CD14-positive monocyte (primary cell): ENCODE measurements at regions not wholly inside any gene's neighbourhood (a gene's known extent, or its start where the extent isn't known, plus 50 kb on each side); places are given as distances from the start of the nearest gene placed in this dataset.

Experiments
- DNase-seq, 3 donors: peaks; one replicate each; pipeline ENCODE4 v3.0.0-alpha.2; 2011 to 2022
- H2AFZ ChIP-seq: 2 replicates; pipeline ENCODE4 v1.6.0; 2012; ENCODE audit warnings: mild to moderate bottlenecking, low read depth, low read length, inconsistent platforms; ENCODE audit not compliant: insufficient read depth, poor library complexity, severe bottlenecking
- H3K27ac ChIP-seq, 2 donors: 1 replicate in 1 of 2; 2 replicates in 1 of 2; pipeline ENCODE4 v1.5.1; 2012 to 2013; ENCODE audit warnings: low read length in 2 of 2, control low read depth in 1 of 2, inconsistent platforms in 1 of 2, low read depth in 1 of 2, mild to moderate bottlenecking in 1 of 2
- H3K27me3 ChIP-seq, 2 donors: one replicate each; pipeline versions ENCODE4 v1.6.0 to v1.6.1; 2011 to 2013; ENCODE audit warnings: low read length in 2 of 2; ENCODE audit not compliant: control insufficient read depth in 2 of 2, insufficient read depth in 2 of 2
- H3K36me3 ChIP-seq, 2 donors: replicated peaks in 1 of 2; 1 replicate in 1 of 2; 2 replicates in 1 of 2; pipeline versions ENCODE4 v1.5.1 to v1.6.1; 2012 to 2013; ENCODE audit warnings: low read length in 2 of 2, control low read depth in 1 of 2, inconsistent platforms in 1 of 2, mild to moderate bottlenecking in 1 of 2; ENCODE audit not compliant: insufficient read depth in 2 of 2, control insufficient read depth in 1 of 2
- H3K4me1 ChIP-seq, 2 donors: 1 replicate in 1 of 2; 2 replicates in 1 of 2; pipeline versions ENCODE4 v1.5.1 to v1.6.1; 2012 to 2013; ENCODE audit warnings: low read length in 2 of 2, control low read depth in 1 of 2, inconsistent platforms in 1 of 2, mild to moderate bottlenecking in 1 of 2, moderate library complexity in 1 of 2; ENCODE audit not compliant: insufficient read depth in 2 of 2, control insufficient read depth in 1 of 2
- H3K4me2 ChIP-seq: replicated peaks from 2 replicates; pipeline ENCODE3; 2012; ENCODE audit warnings: low read length, moderate library complexity, mild to moderate bottlenecking; ENCODE audit not compliant: poor library complexity, severe bottlenecking; ENCODE audit errors: extremely low read depth
- H3K4me3 ChIP-seq, 3 experiments: fragments of 200-600 bp in 1 of 3; sonication (generic) in 1 of 3; replicated peaks in 1 of 3; 1 replicate in 2 of 3; 2 replicates in 1 of 3; pipeline ENCODE4 v1.5.1; 2011 to 2013; ENCODE audit warnings: low read length in 3 of 3, mild to moderate bottlenecking in 3 of 3, control low read depth in 2 of 3, low read depth in 2 of 3, inconsistent platforms in 1 of 3, moderate library complexity in 1 of 3
- H3K79me2 ChIP-seq: 2 replicates; pipeline ENCODE4 v1.6.0; 2012; ENCODE audit warnings: mild to moderate bottlenecking, control low read depth, inconsistent platforms, low read length, moderate library complexity; ENCODE audit not compliant: insufficient read depth
- H3K9ac ChIP-seq: 2 replicates; pipeline ENCODE4 v1.6.0; 2017; ENCODE audit warnings: low read length, mild to moderate bottlenecking; ENCODE audit not compliant: insufficient read depth, poor library complexity, severe bottlenecking
- H3K9me3 ChIP-seq, 2 donors: replicated peaks in 1 of 2; 1 replicate in 1 of 2; 2 replicates in 1 of 2; pipeline versions ENCODE4 v1.5.1 to v1.6.1; 2012 to 2013; ENCODE audit warnings: low read length in 2 of 2, control low read depth in 1 of 2; ENCODE audit not compliant: control insufficient read depth in 1 of 2, insufficient read depth in 1 of 2
- H4K20me1 ChIP-seq: 2 replicates; pipeline ENCODE4 v1.6.0; 2012; ENCODE audit warnings: mild to moderate bottlenecking, low read length, control low read depth, moderate library complexity; ENCODE audit not compliant: insufficient read depth
- H3K27ac Mint-ChIP-seq, 7 donors: one replicate each; pipeline ENCODE4 v1.8.0; 2020; ENCODE audit warnings: mild to moderate bottlenecking in 7 of 7, mixed read lengths in 7 of 7, moderate library complexity in 6 of 7, inconsistent platforms in 2 of 7
- H3K27me3 Mint-ChIP-seq, 3 donors: one replicate each; pipeline ENCODE4 v1.8.0; 2021 to 2022; ENCODE audit warnings: low read depth in 3 of 3, mild to moderate bottlenecking in 3 of 3, mixed read lengths in 3 of 3, moderate library complexity in 3 of 3, inconsistent platforms in 1 of 3
- H3K36me3 Mint-ChIP-seq, 2 donors: one replicate each; pipeline ENCODE4 v1.8.0; 2020; ENCODE audit warnings: mixed read lengths in 2 of 2, inconsistent platforms in 1 of 2, mild to moderate bottlenecking in 1 of 2
- H3K4me1 Mint-ChIP-seq: one replicate; pipeline ENCODE4 v1.8.0; 2020; ENCODE audit warnings: mild to moderate bottlenecking, mixed read lengths
- H3K4me3 Mint-ChIP-seq, 2 donors: one replicate each; pipeline ENCODE4 v1.8.0; 2020; ENCODE audit warnings: mild to moderate bottlenecking in 2 of 2, mixed read lengths in 2 of 2, moderate library complexity in 1 of 2
- H3K9me3 Mint-ChIP-seq, 7 donors: one replicate each; pipeline ENCODE4 v1.8.0; 2020 to 2022; ENCODE audit warnings: mixed read lengths in 7 of 7, mild to moderate bottlenecking in 6 of 7, moderate library complexity in 6 of 7, inconsistent platforms in 2 of 7
- WGBS: methylation state at CpG from one replicate; pipeline ENCODE4 v1.1.5; 2013; ENCODE audit warnings: missing lambda C conversion rate; ENCODE audit not compliant: insufficient coverage; 5-methylcytosine and 5-hydroxymethylcytosine counted together
- intact Hi-C, 2 donors: fragments of 100-400 bp; cut with micrococcal nuclease; formaldehyde crosslinking; loops; one replicate each; pipeline versions ENCODE4 v1.15.0 to v1.15.1; 2023
- TF ChIP-seq, protein P1 (sequence below): fragments of 200-600 bp; IDR thresholded peaks from one replicate; pipeline ENCODE4 v1.8.0; 2022; ENCODE audit warnings: antibody characterized with exemption, mild to moderate bottlenecking

DNA sequence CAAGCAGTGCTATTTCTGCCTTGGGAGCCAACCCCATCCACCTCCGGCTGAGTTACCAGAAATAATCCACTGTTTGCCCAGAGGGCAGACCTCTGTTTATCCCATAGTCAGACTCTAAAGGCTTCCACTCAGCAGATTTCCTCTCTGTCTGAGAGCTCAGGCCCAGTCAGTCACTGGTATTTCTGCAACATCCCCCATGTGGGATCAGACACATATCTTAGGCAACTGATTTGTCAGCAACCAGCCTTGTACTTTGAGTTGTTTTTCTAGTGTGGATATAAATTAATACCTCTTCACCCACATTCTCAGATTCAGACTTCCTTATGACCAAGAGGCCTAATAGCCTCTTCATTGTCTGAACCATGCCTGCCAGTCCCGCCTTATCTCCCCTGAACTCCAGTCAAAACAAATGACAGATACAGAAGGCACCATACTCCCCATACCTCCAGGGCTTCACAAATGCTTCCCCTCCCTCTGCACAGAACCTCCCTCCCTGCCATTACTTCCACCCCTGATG, 193.6 kb downstream of the FAM76B start:
- Histone ChIP-seq H3K4me2 (no peak overlapping the region), H3K4me3 (no peak overlapping the region), H3K27ac (no peak overlapping the region), H4K20me1 (no peaks in the 10 kb centered on the region), H3K9me3 (no peaks in the 10 kb centered on the region), H3K9ac (no peak overlapping the region), H3K27me3 (no peaks in the 10 kb centered on the region), H3K4me1 (no peaks in the 10 kb centered on the region), H2AFZ (no peak overlapping the region), H3K36me3 (no peaks in the 10 kb centered on the region), H3K79me2 (no peaks in the 10 kb centered on the region)
- Mint-ChIP-seq H3K4me1 (no peaks in the 10 kb centered on the region), H3K36me3 (no peaks in the 10 kb centered on the region), H3K27ac (no peak overlapping the region), H3K27me3 (peaks cover 0 to 5% (median 0%) of the 10 kb centered on the region in 3 donors), H3K4me3 (no peak overlapping the region), H3K9me3 (peaks cover 0 to 2% (median 0%) of the 10 kb centered on the region in 7 donors)
- TF ChIP-seq, protein P1, sequence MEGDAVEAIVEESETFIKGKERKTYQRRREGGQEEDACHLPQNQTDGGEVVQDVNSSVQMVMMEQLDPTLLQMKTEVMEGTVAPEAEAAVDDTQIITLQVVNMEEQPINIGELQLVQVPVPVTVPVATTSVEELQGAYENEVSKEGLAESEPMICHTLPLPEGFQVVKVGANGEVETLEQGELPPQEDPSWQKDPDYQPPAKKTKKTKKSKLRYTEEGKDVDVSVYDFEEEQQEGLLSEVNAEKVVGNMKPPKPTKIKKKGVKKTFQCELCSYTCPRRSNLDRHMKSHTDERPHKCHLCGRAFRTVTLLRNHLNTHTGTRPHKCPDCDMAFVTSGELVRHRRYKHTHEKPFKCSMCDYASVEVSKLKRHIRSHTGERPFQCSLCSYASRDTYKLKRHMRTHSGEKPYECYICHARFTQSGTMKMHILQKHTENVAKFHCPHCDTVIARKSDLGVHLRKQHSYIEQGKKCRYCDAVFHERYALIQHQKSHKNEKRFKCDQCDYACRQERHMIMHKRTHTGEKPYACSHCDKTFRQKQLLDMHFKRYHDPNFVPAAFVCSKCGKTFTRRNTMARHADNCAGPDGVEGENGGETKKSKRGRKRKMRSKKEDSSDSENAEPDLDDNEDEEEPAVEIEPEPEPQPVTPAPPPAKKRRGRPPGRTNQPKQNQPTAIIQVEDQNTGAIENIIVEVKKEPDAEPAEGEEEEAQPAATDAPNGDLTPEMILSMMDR, result no peak
- 96% methylated on average over 2 of the region's 2 CpGs for WGBS
- intact Hi-C loops, result no loop called here
- DNase-seq, result no peak

DNA sequence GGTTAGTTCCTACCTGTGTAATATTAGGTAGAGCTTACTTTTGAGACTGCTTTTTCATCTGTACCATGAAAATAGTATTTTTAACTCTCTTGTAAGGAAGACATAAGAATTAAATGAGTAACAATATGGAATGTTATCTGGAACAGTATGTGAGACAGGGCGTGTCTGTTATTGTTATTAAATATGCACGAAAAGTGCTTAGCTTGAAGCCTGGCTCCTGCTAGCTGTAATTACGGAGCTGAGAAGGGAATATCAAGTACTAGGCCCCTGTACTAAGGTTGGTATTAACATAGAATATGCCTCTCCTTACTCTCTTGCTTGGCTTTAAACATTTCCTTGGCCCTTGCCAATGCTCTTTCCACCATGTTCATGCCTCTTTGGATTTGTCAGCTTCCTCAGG, 194.0 kb downstream of the FAM76B start:
- Histone ChIP-seq H3K4me3 (no peak overlapping the region), H3K9me3 (no peaks in the 10 kb centered on the region), H3K79me2 (no peaks in the 10 kb centered on the region), H3K27me3 (no peaks in the 10 kb centered on the region), H3K4me1 (no peaks in the 10 kb centered on the region), H2AFZ (no peak overlapping the region), H3K27ac (no peak overlapping the region), H3K4me2 (no peak overlapping the region), H3K36me3 (no peaks in the 10 kb centered on the region), H3K9ac (no peak overlapping the region), H4K20me1 (no peaks in the 10 kb centered on the region)
- Mint-ChIP-seq H3K27me3 (peaks cover 0 to 5% (median 0%) of the 10 kb centered on the region in 3 donors), H3K27ac (no peak overlapping the region), H3K4me3 (no peak overlapping the region), H3K9me3 (peaks cover 0 to 2% (median 0%) of the 10 kb centered on the region in 7 donors), H3K36me3 (no peaks in the 10 kb centered on the region), H3K4me1 (no peaks in the 10 kb centered on the region)
- 82% methylated on average over 2 of the region's 3 CpGs for WGBS
- intact Hi-C loops, result no loop called here
- TF ChIP-seq, protein P1, result no peak
- DNase-seq, result no peak
